CD14-positive monocyte (primary cell): ENCODE measurements at regions not wholly inside any gene's neighbourhood (a gene's known extent, or its start where the extent isn't known, plus 50 kb on each side); places are given as distances from the start of the nearest gene placed in this dataset.

Experiments
- DNase-seq, 3 donors: peaks; one replicate each; pipeline ENCODE4 v3.0.0-alpha.2; 2011 to 2022
- H2AFZ ChIP-seq: 2 replicates; pipeline ENCODE4 v1.6.0; 2012; ENCODE audit warnings: mild to moderate bottlenecking, low read depth, low read length, inconsistent platforms; ENCODE audit not compliant: insufficient read depth, poor library complexity, severe bottlenecking
- H3K27ac ChIP-seq, 2 donors: 1 replicate in 1 of 2; 2 replicates in 1 of 2; pipeline ENCODE4 v1.5.1; 2012 to 2013; ENCODE audit warnings: low read length in 2 of 2, control low read depth in 1 of 2, inconsistent platforms in 1 of 2, low read depth in 1 of 2, mild to moderate bottlenecking in 1 of 2
- H3K27me3 ChIP-seq, 2 donors: one replicate each; pipeline versions ENCODE4 v1.6.0 to v1.6.1; 2011 to 2013; ENCODE audit warnings: low read length in 2 of 2; ENCODE audit not compliant: control insufficient read depth in 2 of 2, insufficient read depth in 2 of 2
- H3K36me3 ChIP-seq, 2 donors: replicated peaks in 1 of 2; 1 replicate in 1 of 2; 2 replicates in 1 of 2; pipeline versions ENCODE4 v1.5.1 to v1.6.1; 2012 to 2013; ENCODE audit warnings: low read length in 2 of 2, control low read depth in 1 of 2, inconsistent platforms in 1 of 2, mild to moderate bottlenecking in 1 of 2; ENCODE audit not compliant: insufficient read depth in 2 of 2, control insufficient read depth in 1 of 2
- H3K4me1 ChIP-seq, 2 donors: 1 replicate in 1 of 2; 2 replicates in 1 of 2; pipeline versions ENCODE4 v1.5.1 to v1.6.1; 2012 to 2013; ENCODE audit warnings: low read length in 2 of 2, control low read depth in 1 of 2, inconsistent platforms in 1 of 2, mild to moderate bottlenecking in 1 of 2, moderate library complexity in 1 of 2; ENCODE audit not compliant: insufficient read depth in 2 of 2, control insufficient read depth in 1 of 2
- H3K4me2 ChIP-seq: replicated peaks from 2 replicates; pipeline ENCODE3; 2012; ENCODE audit warnings: low read length, moderate library complexity, mild to moderate bottlenecking; ENCODE audit not compliant: poor library complexity, severe bottlenecking; ENCODE audit errors: extremely low read depth
- H3K4me3 ChIP-seq, 3 experiments: fragments of 200-600 bp in 1 of 3; sonication (generic) in 1 of 3; replicated peaks in 1 of 3; 1 replicate in 2 of 3; 2 replicates in 1 of 3; pipeline ENCODE4 v1.5.1; 2011 to 2013; ENCODE audit warnings: low read length in 3 of 3, mild to moderate bottlenecking in 3 of 3, control low read depth in 2 of 3, low read depth in 2 of 3, inconsistent platforms in 1 of 3, moderate library complexity in 1 of 3
- H3K79me2 ChIP-seq: 2 replicates; pipeline ENCODE4 v1.6.0; 2012; ENCODE audit warnings: mild to moderate bottlenecking, control low read depth, inconsistent platforms, low read length, moderate library complexity; ENCODE audit not compliant: insufficient read depth
- H3K9ac ChIP-seq: 2 replicates; pipeline ENCODE4 v1.6.0; 2017; ENCODE audit warnings: low read length, mild to moderate bottlenecking; ENCODE audit not compliant: insufficient read depth, poor library complexity, severe bottlenecking
- H3K9me3 ChIP-seq, 2 donors: replicated peaks in 1 of 2; 1 replicate in 1 of 2; 2 replicates in 1 of 2; pipeline versions ENCODE4 v1.5.1 to v1.6.1; 2012 to 2013; ENCODE audit warnings: low read length in 2 of 2, control low read depth in 1 of 2; ENCODE audit not compliant: control insufficient read depth in 1 of 2, insufficient read depth in 1 of 2
- H4K20me1 ChIP-seq: 2 replicates; pipeline ENCODE4 v1.6.0; 2012; ENCODE audit warnings: mild to moderate bottlenecking, low read length, control low read depth, moderate library complexity; ENCODE audit not compliant: insufficient read depth
- H3K27ac Mint-ChIP-seq, 7 donors: one replicate each; pipeline ENCODE4 v1.8.0; 2020; ENCODE audit warnings: mild to moderate bottlenecking in 7 of 7, mixed read lengths in 7 of 7, moderate library complexity in 6 of 7, inconsistent platforms in 2 of 7
- H3K27me3 Mint-ChIP-seq, 3 donors: one replicate each; pipeline ENCODE4 v1.8.0; 2021 to 2022; ENCODE audit warnings: low read depth in 3 of 3, mild to moderate bottlenecking in 3 of 3, mixed read lengths in 3 of 3, moderate library complexity in 3 of 3, inconsistent platforms in 1 of 3
- H3K36me3 Mint-ChIP-seq, 2 donors: one replicate each; pipeline ENCODE4 v1.8.0; 2020; ENCODE audit warnings: mixed read lengths in 2 of 2, inconsistent platforms in 1 of 2, mild to moderate bottlenecking in 1 of 2
- H3K4me1 Mint-ChIP-seq: one replicate; pipeline ENCODE4 v1.8.0; 2020; ENCODE audit warnings: mild to moderate bottlenecking, mixed read lengths
- H3K4me3 Mint-ChIP-seq, 2 donors: one replicate each; pipeline ENCODE4 v1.8.0; 2020; ENCODE audit warnings: mild to moderate bottlenecking in 2 of 2, mixed read lengths in 2 of 2, moderate library complexity in 1 of 2
- H3K9me3 Mint-ChIP-seq, 7 donors: one replicate each; pipeline ENCODE4 v1.8.0; 2020 to 2022; ENCODE audit warnings: mixed read lengths in 7 of 7, mild to moderate bottlenecking in 6 of 7, moderate library complexity in 6 of 7, inconsistent platforms in 2 of 7
- WGBS: methylation state at CpG from one replicate; pipeline ENCODE4 v1.1.5; 2013; ENCODE audit warnings: missing lambda C conversion rate; ENCODE audit not compliant: insufficient coverage; 5-methylcytosine and 5-hydroxymethylcytosine counted together
- intact Hi-C, 2 donors: fragments of 100-400 bp; cut with micrococcal nuclease; formaldehyde crosslinking; loops; one replicate each; pipeline versions ENCODE4 v1.15.0 to v1.15.1; 2023
- TF ChIP-seq, protein P1 (sequence below): fragments of 200-600 bp; IDR thresholded peaks from one replicate; pipeline ENCODE4 v1.8.0; 2022; ENCODE audit warnings: antibody characterized with exemption, mild to moderate bottlenecking

DNA sequence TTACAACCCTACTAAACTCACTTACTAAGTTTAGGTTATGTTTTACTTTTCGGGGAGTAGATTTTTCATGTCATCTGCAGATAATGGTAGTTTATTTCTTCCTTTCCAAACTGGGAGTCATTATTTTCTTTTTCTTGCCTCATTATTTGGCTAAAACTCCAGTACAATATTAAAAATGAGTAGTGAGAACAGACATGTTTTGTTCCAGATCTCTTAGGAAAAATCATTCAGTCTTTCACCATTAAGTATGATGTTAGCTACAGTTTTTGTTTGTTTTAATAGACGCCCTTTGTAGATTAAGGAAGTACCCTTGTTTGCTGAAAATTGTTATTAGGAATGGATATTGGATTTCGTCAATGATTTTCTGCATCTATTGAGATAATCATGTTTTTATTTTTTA, 472.0 kb upstream of the PAPPA start:
- WGBS: no CpG with 5 or more reads among the region's 3 CpGs
- Histone ChIP-seq H3K36me3 (no peaks in the 10 kb centered on the region), H3K9ac (no peak overlapping the region), H3K4me3 (no peak overlapping the region), H3K27me3 (no peaks in the 10 kb centered on the region), H3K27ac (no peak overlapping the region), H3K4me1 (no peaks in the 10 kb centered on the region), H3K4me2 (no peak overlapping the region), H3K79me2 (no peaks in the 10 kb centered on the region), H2AFZ (no peak overlapping the region), H4K20me1 (no peaks in the 10 kb centered on the region), H3K9me3 (peaks cover 0 to 6% of the 10 kb centered on the region in 2 donors)
- Mint-ChIP-seq H3K27ac (no peak overlapping the region), H3K9me3 (peaks cover 0 to 7% (median 2%) of the 10 kb centered on the region in 7 donors), H3K4me3 (no peak overlapping the region), H3K27me3 (no peaks in the 10 kb centered on the region), H3K4me1 (no peaks in the 10 kb centered on the region), H3K36me3 (no peaks in the 10 kb centered on the region)
- DNase-seq: no peak
- intact Hi-C loops: loop anchor here in 1 of 2 donors (10.0 kb wide), 1 partner anchor 57 kb away; no protein-coding TSS in a partner anchor
- TF ChIP-seq, protein P1, sequence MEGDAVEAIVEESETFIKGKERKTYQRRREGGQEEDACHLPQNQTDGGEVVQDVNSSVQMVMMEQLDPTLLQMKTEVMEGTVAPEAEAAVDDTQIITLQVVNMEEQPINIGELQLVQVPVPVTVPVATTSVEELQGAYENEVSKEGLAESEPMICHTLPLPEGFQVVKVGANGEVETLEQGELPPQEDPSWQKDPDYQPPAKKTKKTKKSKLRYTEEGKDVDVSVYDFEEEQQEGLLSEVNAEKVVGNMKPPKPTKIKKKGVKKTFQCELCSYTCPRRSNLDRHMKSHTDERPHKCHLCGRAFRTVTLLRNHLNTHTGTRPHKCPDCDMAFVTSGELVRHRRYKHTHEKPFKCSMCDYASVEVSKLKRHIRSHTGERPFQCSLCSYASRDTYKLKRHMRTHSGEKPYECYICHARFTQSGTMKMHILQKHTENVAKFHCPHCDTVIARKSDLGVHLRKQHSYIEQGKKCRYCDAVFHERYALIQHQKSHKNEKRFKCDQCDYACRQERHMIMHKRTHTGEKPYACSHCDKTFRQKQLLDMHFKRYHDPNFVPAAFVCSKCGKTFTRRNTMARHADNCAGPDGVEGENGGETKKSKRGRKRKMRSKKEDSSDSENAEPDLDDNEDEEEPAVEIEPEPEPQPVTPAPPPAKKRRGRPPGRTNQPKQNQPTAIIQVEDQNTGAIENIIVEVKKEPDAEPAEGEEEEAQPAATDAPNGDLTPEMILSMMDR: no peak

DNA sequence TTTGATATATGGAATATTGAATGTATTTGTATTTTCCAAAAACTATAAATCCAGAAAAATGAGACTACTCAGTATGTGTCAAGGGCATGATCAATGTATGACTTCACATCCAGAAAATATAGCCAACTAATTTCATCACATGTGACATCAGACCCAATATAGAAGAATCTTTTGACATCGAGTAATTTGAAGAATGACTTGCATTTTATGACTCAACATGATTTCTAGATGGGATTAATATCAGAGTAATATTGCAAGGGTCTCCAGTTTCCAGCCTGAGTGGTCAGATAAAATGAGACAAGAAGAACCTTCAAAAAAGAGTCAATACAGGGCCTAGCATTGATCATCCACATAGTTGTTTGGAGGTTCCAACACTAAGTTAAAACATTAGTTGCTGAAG, 467.5 kb upstream of the PAPPA start:
- Histone ChIP-seq H3K4me1 (no peaks in the 10 kb centered on the region), H3K79me2 (no peaks in the 10 kb centered on the region), H3K36me3 (no peaks in the 10 kb centered on the region), H3K27ac (no peak overlapping the region), H3K9ac (no peak overlapping the region), H3K27me3 (no peaks in the 10 kb centered on the region), H3K4me3 (no peak overlapping the region), H2AFZ (no peak overlapping the region), H3K9me3 (no peaks in the 10 kb centered on the region), H4K20me1 (no peaks in the 10 kb centered on the region), H3K4me2 (no peak overlapping the region)
- no peak for DNase-seq
- WGBS: no CpG with 5 or more reads among the region's 1 CpG
- Mint-ChIP-seq H3K27me3 (no peaks in the 10 kb centered on the region), H3K9me3 (peaks cover 0 to 4% (median 2%) of the 10 kb centered on the region in 7 donors), H3K4me3 (no peak overlapping the region), H3K4me1 (no peaks in the 10 kb centered on the region), H3K27ac (no peak overlapping the region), H3K36me3 (no peaks in the 10 kb centered on the region)
- intact Hi-C loops: loop anchor here in 1 of 2 donors (10.0 kb wide), 1 partner anchor 61 kb away; no protein-coding TSS in a partner anchor
- TF ChIP-seq, protein P1: no peak
